AG04449 (cell line): ENCODE measurements at regions not wholly inside any gene's neighbourhood (a gene's known extent, or its start where the extent isn't known, plus 50 kb on each side); places are given as distances from the start of the nearest gene placed in this dataset.

ENCODE experiments used
- CTCF ChIA-PET: fragments of 350-600 bp; formaldehyde crosslinking; extraction: SDS; loops from one replicate; lab custom pipeline; 2021; ENCODE audit warnings: antibody characterized with exemption; lab: Yijun Ruan, JAX
- POLR2A ChIA-PET: fragments of 400-600, 350-600 bp; formaldehyde crosslinking; extraction: SDS; loops from one replicate; lab custom pipeline; 2020; ENCODE audit warnings: antibody characterized with exemption, inconsistent platforms; lab: Yijun Ruan, JAX
- DNase-seq: peaks from one replicate; pipeline ENCODE4 v3.0.0-alpha.2; 2010; ENCODE audit warnings: low read depth, low spot score
- H3K4me3 ChIP-seq: 2 replicates; pipeline ENCODE4 v1.5.1; 2011; ENCODE audit warnings: low read depth, mild to moderate bottlenecking, control low read depth, low read length
- CTCF ChIP-seq: IDR thresholded peaks from one replicate; pipeline ENCODE4 v1.5.1; 2011; ENCODE audit warnings: mild to moderate bottlenecking, moderate library complexity, low read length, control low read depth, inconsistent platforms; ENCODE audit not compliant: insufficient read depth; ENCODE audit errors: missing control alignments

GRCh38 chr4:160983035-160983434, 1180.8 kb downstream of the FSTL5 start:
- H3K4me3 ChIP-seq, result no peak overlapping the region
- CTCF ChIA-PET, result no interaction called here
- TF ChIP-seq CTCF, result no peak
- POLR2A ChIA-PET, result no interaction called here
- no peak for DNase-seq

- POLR2A ChIA-PET, result no interaction called here
- no peak overlapping the region for H3K4me3 ChIP-seq
- no peak for TF ChIP-seq CTCF
- CTCF ChIA-PET, result no interaction called here
- DNase-seq, result no peak
Observed at GRCh38 chr4:161002386-161002785, 1161.4 kb downstream of the FSTL5 start.

GRCh38 chr4:161003418-161004057, 1160.3 kb downstream of the FSTL5 start:
- H3K4me3 ChIP-seq, result no peak overlapping the region
- POLR2A ChIA-PET, result no interaction called here
- no peak for DNase-seq

DNA sequence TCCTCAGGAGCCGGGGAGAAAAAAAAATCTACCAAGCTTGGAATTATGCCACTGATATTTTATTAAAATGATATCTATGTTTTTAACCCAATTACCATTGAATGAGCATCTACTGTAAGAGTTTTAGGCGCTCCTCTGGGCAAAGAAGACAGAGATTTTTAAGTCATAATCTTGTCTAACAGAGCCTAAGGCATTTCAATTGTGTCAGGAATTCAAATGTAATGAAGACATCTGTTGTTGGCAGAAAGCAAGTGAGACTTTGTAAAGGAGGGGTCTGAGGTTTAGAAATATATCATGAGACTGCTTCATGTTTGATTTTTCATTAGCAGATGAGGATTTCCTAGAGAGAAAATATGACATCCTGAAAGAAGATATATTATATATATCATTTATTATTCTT, 1158.1 kb downstream of the FSTL5 start:
- H3K4me3 ChIP-seq, result no peak overlapping the region
- no peak for DNase-seq
- POLR2A ChIA-PET, result no interaction called here
- CTCF ChIA-PET, result no interaction called here
- TF ChIP-seq CTCF, result no peak

More at GRCh38 chr4:161003418-161004057, 1160.3 kb downstream of the FSTL5 start:
- TF ChIP-seq CTCF, result no peak
- CTCF ChIA-PET, result no interaction called here

- POLR2A ChIA-PET, result no interaction called here
- no peak for TF ChIP-seq CTCF
- CTCF ChIA-PET, result no interaction called here
- DNase-seq, result no peak
- no peak overlapping the region for H3K4me3 ChIP-seq
Observed at GRCh38 chr4:161008527-161008926, 1155.3 kb downstream of the FSTL5 start.

- ChIA-PET CTCF (no interaction called here), POLR2A (no interaction called here)
- no peak overlapping the region for H3K4me3 ChIP-seq
- no peak for TF ChIP-seq CTCF
- DNase-seq, result no peak
Observed at GRCh38 chr4:161010227-161010626, 1153.6 kb downstream of the FSTL5 start.
